Eye (tissue), 1 donor: ENCODE measurements at regions not wholly inside any gene's neighbourhood (a gene's known extent, or its start where the extent isn't known, plus 50 kb on each side); places are given as distances from the start of the nearest gene placed in this dataset.
A peak's percentile ranks its signal among the peaks of the same experiment; 100 is the strongest.

Source experiments
- DNase-seq: peaks from one replicate; pipeline ENCODE4 v3.0.0-alpha.2; 2015

DNA sequence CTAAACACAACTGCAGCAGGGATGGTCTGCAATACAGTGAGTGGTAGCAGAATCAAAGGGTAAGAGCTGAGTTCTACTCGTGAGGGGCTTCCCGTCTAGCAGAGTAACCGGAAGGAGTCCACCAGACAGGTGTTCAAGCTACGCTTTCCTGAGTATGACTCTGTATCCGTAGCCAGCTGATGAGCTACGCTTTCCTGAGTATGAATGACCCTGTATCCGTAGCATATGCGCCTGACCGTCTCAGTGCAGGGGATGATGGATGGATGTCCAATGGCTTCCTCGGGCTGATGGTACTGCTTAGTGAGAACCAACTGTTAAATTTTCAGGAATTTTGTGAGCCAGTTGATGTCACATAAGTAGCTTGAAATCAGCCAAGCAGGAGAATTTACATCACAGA, 244.1 kb upstream of the MYT1L start:
- DNase-seq, result no peak

- DNase-seq, result no peak
Observed at GRCh38 chr2:2574401-2575180, 243.5 kb upstream of the MYT1L start.

- DNase-seq, result peak; percentile 54
Observed at GRCh38 chr2:2573658-2574293, 242.7 kb upstream of the MYT1L start.

- no peak for DNase-seq
Observed at GRCh38 chr2:2573205-2573604, 242.1 kb upstream of the MYT1L start.

GRCh38 chr2:2572393-2573204, 241.5 kb upstream of the MYT1L start:
- DNase-seq, result no peak

- DNase-seq, result no peak
Observed at GRCh38 chr2:2571301-2572150, 240.5 kb upstream of the MYT1L start.

DNA sequence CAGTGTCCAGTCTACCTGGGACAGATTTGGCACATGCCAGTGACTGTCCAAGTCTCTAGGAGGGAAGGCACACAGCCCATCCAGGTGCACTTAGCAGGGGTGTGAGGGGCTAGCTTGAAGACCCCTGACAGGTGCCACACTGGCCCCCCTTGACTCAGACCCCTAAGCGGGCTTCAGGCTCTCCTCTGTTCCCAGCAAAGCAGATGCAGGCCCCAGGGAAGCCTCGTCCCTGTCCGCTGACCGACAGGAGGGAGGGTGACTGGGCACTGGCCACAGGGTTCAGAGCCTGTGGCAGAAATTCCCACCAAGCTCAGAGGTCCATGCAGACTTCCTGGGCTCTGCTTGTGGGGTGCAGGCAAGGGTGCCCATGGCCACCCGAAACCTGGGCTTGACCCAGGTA, 239.8 kb upstream of the MYT1L start:
- DNase-seq, result no peak

- DNase-seq, result no peak
Observed at GRCh38 chr2:2570360-2570759, 239.3 kb upstream of the MYT1L start.

- DNase-seq, result no peak
Observed at GRCh38 chr2:2569836-2570235, 238.8 kb upstream of the MYT1L start.

DNA sequence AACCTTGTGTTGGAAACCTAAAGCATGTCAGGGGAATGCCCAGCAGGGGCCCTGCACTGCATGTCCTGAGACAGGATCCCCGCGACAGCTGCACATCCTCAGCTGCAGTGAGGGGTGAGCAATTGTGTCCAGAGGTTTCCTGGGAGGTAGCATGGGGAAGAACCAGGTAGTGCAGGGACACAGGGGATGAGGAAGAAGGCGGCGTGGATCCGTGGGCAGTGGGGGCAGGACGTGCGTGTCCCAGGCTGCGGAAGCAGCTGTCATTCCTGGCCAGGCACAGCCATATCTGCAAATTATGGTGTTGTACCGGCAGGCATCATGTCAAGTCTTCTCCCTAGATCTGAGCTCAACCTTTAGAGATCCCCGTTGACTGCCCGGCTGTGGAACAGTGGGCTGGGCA, 238.2 kb upstream of the MYT1L start:
- no peak for DNase-seq

DNA sequence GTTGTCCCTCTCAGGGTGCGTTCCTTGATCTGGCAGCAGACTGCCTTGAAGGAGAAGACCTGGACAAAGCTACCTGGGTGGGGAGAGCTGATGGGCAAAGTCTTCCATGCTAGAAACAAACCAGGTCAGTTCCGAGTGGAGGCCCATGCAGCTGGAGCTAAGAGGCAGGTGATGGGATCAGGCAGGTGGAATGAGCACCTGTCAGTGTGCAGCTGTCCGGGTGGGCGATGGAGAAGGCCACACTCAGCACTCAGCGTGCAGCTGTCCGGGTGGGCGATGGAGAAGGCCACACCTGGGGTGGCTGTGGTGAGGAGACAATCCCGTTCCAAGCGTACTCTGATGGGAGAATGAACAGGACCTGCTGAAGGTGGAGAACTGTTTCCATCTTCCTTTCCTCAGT, 237.3 kb upstream of the MYT1L start:
- no peak for DNase-seq

DNA sequence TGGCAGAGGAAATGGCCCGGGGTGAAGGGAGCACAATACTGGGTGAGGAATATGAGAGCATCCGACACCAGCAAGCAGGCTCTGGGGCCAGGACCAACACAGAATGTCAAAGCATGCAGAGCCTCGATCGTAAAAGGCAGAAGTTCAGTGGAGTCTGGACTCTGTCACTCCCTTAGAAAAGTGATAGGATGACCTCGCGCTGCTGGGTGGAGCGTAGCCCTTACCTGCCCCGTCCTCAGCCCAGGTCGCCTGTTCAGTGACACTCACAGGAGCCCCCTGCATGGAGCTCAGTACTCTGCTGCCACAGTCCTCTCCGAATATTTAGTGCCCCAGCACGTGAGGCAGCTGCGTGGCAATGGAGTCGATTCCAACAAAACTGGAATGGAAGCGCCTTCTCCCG, 236.7 kb upstream of the MYT1L start:
- no peak for DNase-seq

DNA sequence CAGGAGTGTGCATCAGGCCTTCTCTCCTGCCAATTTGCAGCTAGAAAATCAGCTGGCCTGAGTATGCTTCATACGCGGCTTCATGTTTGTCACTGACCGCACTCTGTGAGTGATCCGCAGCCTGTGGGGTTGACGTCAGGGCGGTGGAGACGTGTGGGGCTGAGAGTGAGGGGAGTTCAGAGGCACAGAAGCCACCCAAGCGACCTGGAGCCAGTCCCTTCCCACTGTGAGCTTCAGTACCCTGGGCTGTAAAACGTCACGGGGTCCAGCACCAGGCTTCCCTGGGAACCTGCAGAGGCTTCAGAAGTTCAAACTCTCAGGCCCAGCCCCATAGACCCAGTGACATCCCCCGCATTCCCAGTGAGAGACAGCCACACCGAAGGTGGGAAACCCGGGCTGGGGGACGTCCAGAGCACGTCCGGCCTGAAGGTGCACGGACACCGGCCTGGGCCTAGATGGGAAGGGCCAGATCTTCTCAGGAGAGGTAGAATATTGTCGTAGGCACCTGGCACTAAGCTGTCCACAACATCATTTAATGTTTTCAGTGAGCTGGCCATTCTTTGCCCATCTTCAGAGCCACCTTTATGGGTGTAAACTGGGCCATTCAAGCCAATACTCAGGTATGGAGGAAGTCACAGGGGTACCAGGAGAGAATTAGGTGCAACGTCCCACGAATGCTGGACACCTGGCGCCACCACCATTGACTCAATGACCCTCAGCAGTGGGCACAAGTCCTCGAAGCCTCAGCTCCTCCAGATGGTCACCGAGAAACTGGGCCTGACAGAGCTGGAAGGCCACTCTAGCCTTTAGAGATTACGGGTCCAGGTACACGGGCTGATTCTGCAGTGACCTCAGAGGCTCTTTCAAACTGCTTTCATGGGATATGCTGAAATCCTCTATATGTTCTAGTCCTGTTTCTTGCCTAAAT, 235.6 kb upstream of the MYT1L start:
- no peak for DNase-seq

DNA sequence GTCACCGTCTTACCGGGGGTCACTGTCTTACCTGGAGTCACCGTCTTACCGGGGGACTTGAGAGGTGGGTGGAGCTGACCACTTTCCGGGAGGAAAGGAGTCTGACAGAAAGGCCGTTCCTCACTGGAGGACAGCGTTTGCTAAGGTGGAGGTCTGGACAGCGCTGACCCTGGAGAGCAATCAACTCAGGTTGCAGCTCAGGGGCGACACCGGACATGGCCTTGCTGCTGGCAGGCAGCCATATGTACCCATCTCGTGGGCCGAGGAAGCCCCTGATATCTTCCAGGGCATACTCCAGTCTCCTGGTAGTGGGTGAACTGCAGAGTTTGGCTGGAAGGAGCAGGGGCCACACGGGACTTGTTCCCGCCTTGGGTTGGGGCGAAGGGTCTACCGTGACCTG, 234.6 kb upstream of the MYT1L start:
- DNase-seq, result no peak

DNA sequence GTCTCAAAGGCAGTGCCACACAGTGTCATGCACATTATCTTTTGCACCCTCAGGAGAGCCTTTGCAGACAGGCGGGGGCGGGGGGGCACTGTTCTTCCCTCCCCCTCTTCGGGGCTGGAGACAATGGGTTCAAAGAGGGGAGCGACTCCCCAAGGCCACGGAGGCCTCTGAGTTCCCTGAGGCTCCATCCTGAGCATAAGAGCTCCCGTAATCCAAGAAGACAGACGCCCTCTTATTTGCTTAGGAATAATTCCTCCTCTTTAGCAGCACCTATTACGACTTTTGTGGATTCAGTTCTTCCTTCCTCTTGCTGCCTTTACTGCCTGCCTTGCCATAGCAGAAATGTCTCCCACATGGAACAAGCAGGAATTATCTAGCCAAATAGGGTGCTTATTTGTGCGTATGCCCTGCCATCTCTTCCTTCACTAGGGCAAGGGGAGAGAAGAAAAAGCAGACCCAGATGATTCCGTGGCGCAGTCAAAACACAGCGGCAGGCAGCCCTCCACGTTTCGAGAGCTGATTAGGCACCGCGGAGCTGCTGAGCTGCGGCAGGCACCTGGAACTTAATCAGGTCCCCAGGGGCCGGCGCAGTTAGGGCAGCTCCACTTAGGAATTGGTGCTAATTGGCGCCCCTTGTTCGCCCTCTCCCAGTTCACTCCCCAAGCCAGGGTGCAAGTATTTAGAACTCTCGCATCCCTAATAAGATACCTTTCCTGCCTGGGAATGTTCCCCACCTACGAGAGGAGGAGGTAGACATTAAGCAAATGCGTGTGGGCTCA, 233.4 kb upstream of the MYT1L start:
- peak; percentile 40 for DNase-seq

DNA sequence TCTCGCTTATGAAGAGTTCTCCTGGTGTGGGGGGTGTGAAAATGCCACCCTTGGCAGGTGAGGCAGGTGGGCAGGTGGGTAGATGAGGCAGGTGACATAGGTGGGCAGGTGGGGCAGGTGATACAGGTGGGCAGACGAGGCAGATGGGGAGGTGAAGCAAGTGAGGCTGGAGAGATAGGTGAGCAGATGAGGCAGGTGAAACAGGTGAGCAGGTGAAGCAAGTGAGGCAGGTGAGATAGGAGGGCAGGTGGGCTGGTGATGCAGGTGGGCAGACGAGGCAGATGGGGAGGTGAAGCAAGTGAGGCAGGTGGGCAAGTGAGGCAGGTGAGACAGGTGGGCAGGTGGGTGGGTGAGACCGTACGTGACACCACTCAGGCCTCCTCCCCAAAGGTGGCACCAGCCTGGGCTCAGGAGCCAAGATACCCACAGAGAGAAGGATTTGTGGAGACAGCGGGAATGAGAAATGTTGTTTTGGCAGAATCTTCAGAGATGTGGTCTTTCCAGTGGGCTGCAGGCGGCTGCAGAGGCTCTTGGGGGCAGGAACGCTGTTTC, 232.3 kb upstream of the MYT1L start:
- no peak for DNase-seq

GRCh38 chr2:2562867-2563266, 231.8 kb upstream of the MYT1L start:
- no peak for DNase-seq

GRCh38 chr2:2561346-2562095, 230.4 kb upstream of the MYT1L start:
- DNase-seq, result no peak

DNA sequence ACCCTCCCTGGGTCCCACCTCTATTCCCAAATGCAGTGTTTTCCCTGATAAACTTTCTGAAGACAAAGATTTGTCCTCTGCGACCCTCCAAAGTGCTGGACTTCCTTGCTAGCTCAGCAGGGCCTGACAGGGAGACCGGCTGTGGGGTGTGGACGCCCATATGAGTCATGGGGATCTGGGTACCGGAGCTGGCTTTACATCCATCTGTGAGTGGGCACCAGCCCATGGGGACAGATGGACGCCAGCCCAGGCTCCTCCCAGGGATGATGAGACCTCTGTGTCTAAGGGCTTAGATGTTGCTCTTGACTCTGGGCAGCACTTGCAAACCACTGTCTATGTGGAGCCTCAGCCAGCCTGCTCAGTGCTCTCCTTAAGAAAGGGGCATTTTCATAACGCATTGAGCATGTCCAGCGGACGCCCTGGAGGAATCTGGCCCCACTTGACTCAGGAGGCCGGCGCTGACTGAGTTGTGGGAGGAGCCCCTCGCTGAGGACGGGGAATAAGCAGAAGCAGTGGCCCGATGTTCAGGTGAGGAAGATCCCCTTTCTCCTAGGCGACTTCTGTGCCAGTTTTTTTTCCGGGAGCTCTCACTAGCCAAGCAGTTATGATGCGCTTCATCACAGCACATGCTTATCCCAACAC, 229.4 kb upstream of the MYT1L start:
- no peak for DNase-seq
